ENCODE measurements at regions not wholly inside any gene's neighbourhood (a gene's known extent, or its start where the extent isn't known, plus 50 kb on each side); places are given as distances from the start of the nearest gene placed in this dataset.
A peak's percentile ranks its signal among the peaks of the same experiment; 100 is the strongest.

DNA sequence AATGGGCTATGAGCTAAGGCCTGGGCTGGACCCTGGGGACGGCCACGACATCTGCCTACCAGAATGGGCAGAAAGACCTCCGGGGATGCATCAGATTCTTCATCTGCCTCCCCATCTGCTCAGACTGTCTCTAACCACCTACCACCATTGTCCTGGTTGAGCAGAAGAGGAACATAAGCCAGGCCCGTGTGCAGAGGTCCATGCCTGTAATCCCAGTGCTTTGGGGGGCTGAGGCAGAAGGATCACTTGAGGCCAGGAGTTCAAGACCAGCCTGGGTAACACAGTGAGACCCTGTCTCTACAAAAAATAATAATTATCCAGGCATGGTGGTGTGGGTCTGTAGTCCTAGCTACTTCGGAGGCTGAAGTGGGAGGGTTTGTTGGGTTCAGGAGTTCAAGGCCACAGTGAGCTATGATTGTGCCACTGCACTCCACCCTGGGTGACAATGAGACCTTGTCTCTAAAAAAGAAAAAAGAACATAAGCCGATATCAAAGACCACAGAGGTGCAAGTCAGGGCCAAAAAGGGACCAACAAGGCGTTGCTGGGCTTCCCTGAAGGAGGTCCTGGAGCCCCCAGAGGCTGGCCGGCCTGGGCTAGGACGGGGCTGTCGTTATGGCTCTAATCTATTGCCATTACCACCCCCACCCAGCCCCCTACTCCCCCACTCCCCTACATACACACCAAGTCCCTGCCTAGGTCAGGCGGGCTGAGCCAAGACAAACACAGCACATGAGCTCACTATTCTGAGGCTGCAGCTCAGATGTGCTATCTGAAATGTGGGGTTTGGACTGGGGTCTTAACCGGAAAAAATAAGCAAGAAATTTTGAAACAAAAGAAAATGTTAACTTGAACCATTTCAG, 239.2 kb upstream of the RAB4A start (continued):
- TF ChIP-seq ZNF670 (CRISPR knock-in tag; IDR thresholded peaks at IDR 0.05; ENCODE audit: borderline replicate concordance) (no peak), KDM2A (CRISPR knock-in tag; IDR thresholded peaks at IDR 0.05; ENCODE audit: borderline replicate concordance, low read depth) (no peak), ZNF646 (CRISPR knock-in tag; IDR thresholded peaks at IDR 0.05) (0 out of 2 replicates have a peak, but pooled peaks have one; percentile 25), RARA (CRISPR knock-in tag; IDR thresholded peaks at IDR 0.05) (peak; percentile 98), TBX3 (IDR thresholded peaks at IDR 0.05; ENCODE audit: borderline replicate concordance) (peak; percentile 49; the same call in 1 of the 2 replicates), KDM6A (CRISPR knock-in tag; IDR thresholded peaks at IDR 0.05; ENCODE audit: low read depth) (no peak), LCORL (IDR thresholded peaks at IDR 0.05) (peak; percentile 53; the same call in 1 of the 2 replicates), LCORL (CRISPR knock-in tag; IDR thresholded peaks at IDR 0.05) (no peak), TMF1 (CRISPR knock-in tag; IDR thresholded peaks at IDR 0.05; ENCODE audit: low read depth) (no peak)
- TF ChIP-seq, protein P1, sequence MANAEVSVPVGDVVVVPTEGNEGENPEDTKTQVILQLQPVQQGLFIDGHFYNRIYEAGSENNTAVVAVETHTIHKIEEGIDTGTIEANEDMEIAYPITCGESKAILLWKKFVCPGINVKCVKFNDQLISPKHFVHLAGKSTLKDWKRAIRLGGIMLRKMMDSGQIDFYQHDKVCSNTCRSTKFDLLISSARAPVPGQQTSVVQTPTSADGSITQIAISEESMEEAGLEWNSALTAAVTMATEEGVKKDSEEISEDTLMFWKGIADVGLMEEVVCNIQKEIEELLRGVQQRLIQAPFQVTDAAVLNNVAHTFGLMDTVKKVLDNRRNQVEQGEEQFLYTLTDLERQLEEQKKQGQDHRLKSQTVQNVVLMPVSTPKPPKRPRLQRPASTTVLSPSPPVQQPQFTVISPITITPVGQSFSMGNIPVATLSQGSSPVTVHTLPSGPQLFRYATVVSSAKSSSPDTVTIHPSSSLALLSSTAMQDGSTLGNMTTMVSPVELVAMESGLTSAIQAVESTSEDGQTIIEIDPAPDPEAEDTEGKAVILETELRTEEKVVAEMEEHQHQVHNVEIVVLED (CRISPR knock-in tag; IDR thresholded peaks at IDR 0.05; ENCODE audit: borderline replicate concordance), result 0 out of 2 replicates have a peak, but pooled peaks have one; percentile 3
- TF ChIP-seq, protein P2, sequence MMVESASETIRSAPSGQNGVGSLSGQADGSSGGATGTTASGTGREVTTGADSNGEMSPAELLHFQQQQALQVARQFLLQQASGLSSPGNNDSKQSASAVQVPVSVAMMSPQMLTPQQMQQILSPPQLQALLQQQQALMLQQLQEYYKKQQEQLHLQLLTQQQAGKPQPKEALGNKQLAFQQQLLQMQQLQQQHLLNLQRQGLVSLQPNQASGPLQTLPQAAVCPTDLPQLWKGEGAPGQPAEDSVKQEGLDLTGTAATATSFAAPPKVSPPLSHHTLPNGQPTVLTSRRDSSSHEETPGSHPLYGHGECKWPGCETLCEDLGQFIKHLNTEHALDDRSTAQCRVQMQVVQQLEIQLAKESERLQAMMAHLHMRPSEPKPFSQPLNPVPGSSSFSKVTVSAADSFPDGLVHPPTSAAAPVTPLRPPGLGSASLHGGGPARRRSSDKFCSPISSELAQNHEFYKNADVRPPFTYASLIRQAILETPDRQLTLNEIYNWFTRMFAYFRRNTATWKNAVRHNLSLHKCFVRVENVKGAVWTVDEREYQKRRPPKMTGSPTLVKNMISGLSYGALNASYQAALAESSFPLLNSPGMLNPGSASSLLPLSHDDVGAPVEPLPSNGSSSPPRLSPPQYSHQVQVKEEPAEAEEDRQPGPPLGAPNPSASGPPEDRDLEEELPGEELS (CRISPR knock-in tag; IDR thresholded peaks at IDR 0.05), result peak; percentile 45

Measured in HepG2 (cell line).